ENCODE measurements at regions not wholly inside any gene's neighbourhood (a gene's known extent, or its start where the extent isn't known, plus 50 kb on each side); places are given as distances from the start of the nearest gene placed in this dataset.
"Not testable (repeated sequence)": the region's sequence is repeated elsewhere in the genome, so short reads cannot be mapped to it uniquely, and the experiment has no call there.

DNA sequence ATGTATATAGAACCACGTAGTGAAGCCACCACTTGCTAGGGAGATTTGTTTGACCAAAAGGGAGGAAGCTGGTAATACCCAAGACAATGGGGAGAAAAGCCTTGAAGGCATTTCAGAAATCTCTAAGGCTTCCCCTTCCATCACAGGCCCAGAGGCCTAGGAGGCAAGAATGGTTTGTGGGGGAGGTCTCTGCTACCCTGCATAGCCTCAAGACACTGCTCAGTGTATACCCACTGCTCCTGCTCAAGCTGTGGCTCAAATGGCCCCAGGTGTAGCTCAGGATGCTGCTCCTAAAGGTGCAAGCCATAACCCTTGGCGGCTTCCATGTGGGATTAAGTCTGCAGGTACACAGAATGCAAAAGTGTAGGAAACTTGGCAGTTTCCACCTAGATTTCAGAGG, 1105.8 kb downstream of the GATA3 start:
- Histone ChIP-seq H3K4me3 (no peak overlapping the region), H3K9me3 (peaks cover 0 to 7% (median 0%) of the 10 kb centered on the region in 3 donors), H3K4me1 (no peaks in the 10 kb centered on the region), H3K36me3 (no peaks in the 10 kb centered on the region), H3K27ac (no peak overlapping the region), H3K27me3 (no peaks in the 10 kb centered on the region)
- no peak for DNase-seq
- no peak for TF ChIP-seq CTCF (IDR thresholded peaks at IDR 0.05)
- intact Hi-C loops (cut with DNase I; ENCODE audit: low total_unique reads) = no loop called here

GRCh38 chr10:9163699-9164098, 1109.2 kb downstream of the GATA3 start:
- DNase-seq = no peak
- Histone ChIP-seq H3K27ac (no peak overlapping the region), H3K36me3 (no peaks in the 10 kb centered on the region), H3K4me1 (no peaks in the 10 kb centered on the region), H3K27me3 (no peaks in the 10 kb centered on the region), H3K9me3 (peaks cover 0 to 7% (median 0%) of the 10 kb centered on the region in 3 donors), H3K4me3 (no peak overlapping the region)
- no peak for TF ChIP-seq CTCF (IDR thresholded peaks at IDR 0.05)
- intact Hi-C loops (cut with DNase I; ENCODE audit: low total_unique reads) = no loop called here

DNA sequence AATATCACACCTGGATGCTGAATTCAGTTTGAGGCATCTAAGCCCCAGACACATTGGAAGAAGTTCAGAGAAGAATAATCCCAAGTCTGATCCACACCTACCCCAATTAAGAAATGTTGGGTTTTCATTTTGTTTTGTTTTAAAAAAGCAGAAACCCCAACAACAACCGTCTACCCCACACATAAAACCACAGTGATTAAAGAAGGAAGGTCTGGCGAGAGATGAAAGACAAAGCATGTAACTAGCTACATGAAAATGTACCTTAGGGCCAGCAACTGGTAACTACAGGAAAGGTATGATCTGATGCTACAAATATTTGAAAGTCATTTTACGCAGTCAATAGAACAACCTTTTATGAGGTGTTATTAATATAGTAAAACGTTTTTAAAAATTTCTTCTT, 1112.3 kb downstream of the GATA3 start:
- H3K4me1 ChIP-seq = no peaks in the 10 kb centered on the region
- H3K4me3 ChIP-seq = no peak overlapping the region
- intact Hi-C loops (cut with DNase I; ENCODE audit: low total_unique reads) = no loop called here
- no peaks in the 10 kb centered on the region for H3K9me3 ChIP-seq
- no peak for DNase-seq
- no peak overlapping the region for H3K27ac ChIP-seq
- H3K27me3 ChIP-seq = no peaks in the 10 kb centered on the region
- no peak for TF ChIP-seq CTCF (IDR thresholded peaks at IDR 0.05)
- no peaks in the 10 kb centered on the region for H3K36me3 ChIP-seq

DNA sequence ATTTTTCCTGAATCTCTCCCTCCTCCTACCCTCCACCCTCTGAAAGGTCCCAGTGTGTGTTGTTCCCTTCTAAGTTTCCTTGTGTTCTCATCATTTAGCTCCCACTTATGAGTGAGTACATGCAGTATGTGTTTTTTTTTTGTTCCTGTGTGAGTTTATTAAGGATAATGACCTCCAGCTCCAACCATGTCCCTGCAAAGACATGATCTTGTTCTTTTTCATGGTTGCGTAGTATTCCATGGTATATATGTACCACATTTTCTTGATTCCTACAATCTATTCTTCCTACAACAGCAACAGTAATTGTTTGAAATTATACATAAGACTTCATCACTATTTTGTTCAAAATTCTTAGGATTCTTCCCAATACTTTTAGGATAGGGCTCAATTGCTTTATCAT, 1117.8 kb downstream of the GATA3 start:
- DNase-seq = no peak
- no peaks in the 10 kb centered on the region for H3K27me3 ChIP-seq
- H3K4me3 ChIP-seq = no peak overlapping the region
- no peaks in the 10 kb centered on the region for H3K9me3 ChIP-seq
- H3K27ac ChIP-seq = no peak overlapping the region
- H3K36me3 ChIP-seq = no peaks in the 10 kb centered on the region
- intact Hi-C loops (cut with DNase I; ENCODE audit: low total_unique reads) = no loop called here
- H3K4me1 ChIP-seq = no peaks in the 10 kb centered on the region
- no peak for TF ChIP-seq CTCF (IDR thresholded peaks at IDR 0.05)

DNA sequence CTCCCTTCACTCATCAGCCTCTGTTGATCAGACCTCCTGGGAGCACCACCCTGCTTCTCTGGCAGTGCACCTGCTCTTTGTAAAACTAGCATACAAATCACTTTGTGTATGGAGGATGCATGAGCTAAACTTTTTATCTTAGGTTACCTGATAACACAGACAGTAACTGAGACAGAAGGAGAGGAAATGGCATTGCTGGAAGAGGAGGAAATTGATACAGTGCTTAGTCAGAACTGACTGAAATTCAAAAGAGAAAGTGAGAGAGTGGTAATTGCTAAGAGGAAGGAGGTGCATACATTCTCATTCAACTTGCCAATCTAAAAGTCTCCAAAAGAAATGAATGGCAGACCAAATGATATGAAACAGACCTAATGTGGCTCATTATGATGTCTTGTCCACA, 1120.7 kb downstream of the GATA3 start:
- intact Hi-C loops (cut with DNase I; ENCODE audit: low total_unique reads) = no loop called here
- Histone ChIP-seq H3K36me3 (no peaks in the 10 kb centered on the region), H3K9me3 (no peaks in the 10 kb centered on the region), H3K27me3 (no peaks in the 10 kb centered on the region), H3K4me1 (no peaks in the 10 kb centered on the region), H3K4me3 (no peak overlapping the region), H3K27ac (no peak overlapping the region)
- no peak for TF ChIP-seq CTCF (IDR thresholded peaks at IDR 0.05)
- no peak for DNase-seq

DNA sequence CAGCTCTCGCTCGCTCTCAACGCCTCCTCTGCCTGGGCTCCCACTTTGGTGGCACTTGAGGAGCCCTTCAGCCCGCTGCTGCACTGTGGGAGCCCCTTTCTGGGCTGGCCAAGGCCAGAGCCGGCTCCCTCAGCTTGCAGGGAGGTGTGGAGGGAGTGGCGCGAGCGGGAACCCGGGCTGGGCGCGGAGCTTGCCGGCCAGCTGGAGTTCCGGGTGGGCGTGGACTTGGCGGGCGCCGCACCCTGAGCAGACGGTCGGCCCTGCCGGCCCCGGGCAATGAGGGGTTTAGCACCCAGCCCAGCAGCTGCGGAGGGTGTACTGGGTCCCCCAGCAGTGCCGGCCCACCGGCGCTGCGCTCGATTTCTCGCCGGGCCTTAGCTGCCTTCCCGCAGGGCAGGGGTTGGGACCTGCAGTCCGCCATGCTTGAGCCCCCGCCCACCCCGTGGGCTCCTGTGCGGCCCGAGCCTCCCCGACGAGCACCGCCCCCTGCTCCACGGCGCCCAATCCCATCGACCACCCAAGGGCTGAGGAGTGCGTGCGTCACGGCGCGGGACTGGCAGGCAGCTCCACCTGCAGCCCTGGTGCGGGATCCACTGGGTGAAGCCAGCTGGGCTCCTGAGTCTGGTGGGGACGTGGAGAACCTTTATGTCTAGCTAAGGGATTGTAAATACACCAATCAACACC, 1128.9 kb downstream of the GATA3 start:
- H3K27ac ChIP-seq; H3K9me3 ChIP-seq; H3K4me3 ChIP-seq; H3K27me3 ChIP-seq; H3K4me1 ChIP-seq; intact Hi-C loops (cut with DNase I; ENCODE audit: low total_unique reads); H3K36me3 ChIP-seq; DNase-seq: not testable (repeated sequence)

Data from tibial artery (tissue), 4 donors.